Activated T-helper 9 cell treated with anti-CD3 and anti-CD28 coated beads, Interleukin-2, amount 50 U/mL, for 16 hours (primary cell): ENCODE measurements at regions not wholly inside any gene's neighbourhood (a gene's known extent, or its start where the extent isn't known, plus 50 kb on each side); places are given as distances from the start of the nearest gene placed in this dataset.

ENCODE experiments used
- DNase-seq: peaks from one replicate; pipeline ENCODE4 v3.0.0-alpha.2; 2020; ENCODE audit warnings: low read depth

GRCh38 chr21:35128536-35128935, 79.4 kb upstream of the RUNX1 start:
- no peak for DNase-seq

- no peak for DNase-seq
Measured at GRCh38 chr21:35127851-35128250, 78.7 kb upstream of the RUNX1 start.

- DNase-seq, result no peak
Measured at GRCh38 chr21:35127026-35127425, 77.9 kb upstream of the RUNX1 start.

GRCh38 chr21:35120631-35121180, 71.6 kb upstream of the RUNX1 start:
- no peak for DNase-seq

GRCh38 chr21:35119501-35120047, 70.5 kb upstream of the RUNX1 start:
- no peak for DNase-seq

GRCh38 chr21:35116777-35117176, 67.7 kb upstream of the RUNX1 start:
- DNase-seq, result no peak

- DNase-seq, result no peak
Measured at GRCh38 chr21:35113064-35113463, 64.0 kb upstream of the RUNX1 start.

- DNase-seq, result no peak
Measured at GRCh38 chr21:35111321-35111930, 62.3 kb upstream of the RUNX1 start.

- DNase-seq, result no peak
Measured at GRCh38 chr21:35108887-35109286, 59.8 kb upstream of the RUNX1 start.

- DNase-seq, result no peak
Measured at GRCh38 chr21:35107520-35107919, 58.4 kb upstream of the RUNX1 start.

- no peak for DNase-seq
Measured at GRCh38 chr21:35106246-35106835, 57.2 kb upstream of the RUNX1 start.

GRCh38 chr21:35102488-35103371, 53.6 kb upstream of the RUNX1 start:
- no peak for DNase-seq

- DNase-seq, result no peak
Measured at GRCh38 chr21:35100349-35100811, 51.3 kb upstream of the RUNX1 start.

- no peak for DNase-seq
Measured at GRCh38 chr21:35099310-35099709, 50.2 kb upstream of the RUNX1 start.
